GM20000 (cell line): ENCODE measurements at regions not wholly inside any gene's neighbourhood (a gene's known extent, or its start where the extent isn't known, plus 50 kb on each side); places are given as distances from the start of the nearest gene placed in this dataset.

Source experiments
- DNase-seq: peaks from one replicate; pipeline ENCODE4 v3.0.0; 2012; ENCODE audit warnings: low spot score
- TF ChIP-seq, protein P1 (sequence below): IDR thresholded peaks from 2 replicates; pipeline ENCODE4 v1.5.1; 2012; ENCODE audit warnings: mild to moderate bottlenecking, control low read depth; ENCODE audit errors: extremely low read depth, missing control alignments

DNA sequence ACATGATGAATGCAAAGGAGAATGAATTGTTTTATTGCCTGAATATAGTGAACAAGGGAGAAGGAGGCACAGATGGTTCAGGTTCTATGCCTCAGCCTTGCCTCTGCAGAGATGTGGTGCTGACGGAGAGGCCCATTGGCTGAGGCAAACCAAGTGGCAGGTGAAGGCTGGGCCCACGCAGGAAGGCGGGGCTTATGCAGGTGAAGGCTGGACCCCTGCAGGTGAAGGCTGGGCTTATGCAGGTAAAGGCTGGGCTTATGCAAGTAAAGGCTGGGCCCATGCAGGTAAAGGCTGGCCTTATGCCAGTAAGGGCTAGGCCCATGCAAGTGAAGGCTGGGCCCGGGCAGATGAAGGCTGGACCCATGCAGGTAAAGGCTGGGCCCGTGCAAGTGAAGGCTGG, 414.7 kb downstream of the LRATD1 start:
- TF ChIP-seq, protein P1, sequence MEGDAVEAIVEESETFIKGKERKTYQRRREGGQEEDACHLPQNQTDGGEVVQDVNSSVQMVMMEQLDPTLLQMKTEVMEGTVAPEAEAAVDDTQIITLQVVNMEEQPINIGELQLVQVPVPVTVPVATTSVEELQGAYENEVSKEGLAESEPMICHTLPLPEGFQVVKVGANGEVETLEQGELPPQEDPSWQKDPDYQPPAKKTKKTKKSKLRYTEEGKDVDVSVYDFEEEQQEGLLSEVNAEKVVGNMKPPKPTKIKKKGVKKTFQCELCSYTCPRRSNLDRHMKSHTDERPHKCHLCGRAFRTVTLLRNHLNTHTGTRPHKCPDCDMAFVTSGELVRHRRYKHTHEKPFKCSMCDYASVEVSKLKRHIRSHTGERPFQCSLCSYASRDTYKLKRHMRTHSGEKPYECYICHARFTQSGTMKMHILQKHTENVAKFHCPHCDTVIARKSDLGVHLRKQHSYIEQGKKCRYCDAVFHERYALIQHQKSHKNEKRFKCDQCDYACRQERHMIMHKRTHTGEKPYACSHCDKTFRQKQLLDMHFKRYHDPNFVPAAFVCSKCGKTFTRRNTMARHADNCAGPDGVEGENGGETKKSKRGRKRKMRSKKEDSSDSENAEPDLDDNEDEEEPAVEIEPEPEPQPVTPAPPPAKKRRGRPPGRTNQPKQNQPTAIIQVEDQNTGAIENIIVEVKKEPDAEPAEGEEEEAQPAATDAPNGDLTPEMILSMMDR = no peak
- DNase-seq = no peak

DNA sequence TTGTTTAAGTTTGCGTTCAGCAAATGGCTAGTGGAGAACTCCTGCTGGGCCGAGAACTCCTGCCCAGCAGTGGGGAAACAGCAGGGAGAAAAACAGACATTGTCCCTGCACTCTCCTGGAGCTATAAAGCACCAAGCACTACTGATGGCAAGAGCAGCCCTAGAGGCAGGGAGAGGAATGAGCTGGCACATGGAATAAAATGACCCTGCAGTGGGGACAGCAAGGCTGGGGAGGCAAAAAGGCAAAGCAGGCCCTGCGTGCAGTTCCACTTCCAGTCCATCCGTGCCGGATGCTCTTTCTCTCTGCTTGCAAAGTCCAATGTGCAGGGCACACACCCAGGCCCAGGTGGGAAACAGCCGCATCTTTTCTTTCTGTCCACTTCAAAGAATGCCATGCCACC, 415.5 kb downstream of the LRATD1 start:
- DNase-seq = no peak
- TF ChIP-seq, protein P1 = no peak

DNA sequence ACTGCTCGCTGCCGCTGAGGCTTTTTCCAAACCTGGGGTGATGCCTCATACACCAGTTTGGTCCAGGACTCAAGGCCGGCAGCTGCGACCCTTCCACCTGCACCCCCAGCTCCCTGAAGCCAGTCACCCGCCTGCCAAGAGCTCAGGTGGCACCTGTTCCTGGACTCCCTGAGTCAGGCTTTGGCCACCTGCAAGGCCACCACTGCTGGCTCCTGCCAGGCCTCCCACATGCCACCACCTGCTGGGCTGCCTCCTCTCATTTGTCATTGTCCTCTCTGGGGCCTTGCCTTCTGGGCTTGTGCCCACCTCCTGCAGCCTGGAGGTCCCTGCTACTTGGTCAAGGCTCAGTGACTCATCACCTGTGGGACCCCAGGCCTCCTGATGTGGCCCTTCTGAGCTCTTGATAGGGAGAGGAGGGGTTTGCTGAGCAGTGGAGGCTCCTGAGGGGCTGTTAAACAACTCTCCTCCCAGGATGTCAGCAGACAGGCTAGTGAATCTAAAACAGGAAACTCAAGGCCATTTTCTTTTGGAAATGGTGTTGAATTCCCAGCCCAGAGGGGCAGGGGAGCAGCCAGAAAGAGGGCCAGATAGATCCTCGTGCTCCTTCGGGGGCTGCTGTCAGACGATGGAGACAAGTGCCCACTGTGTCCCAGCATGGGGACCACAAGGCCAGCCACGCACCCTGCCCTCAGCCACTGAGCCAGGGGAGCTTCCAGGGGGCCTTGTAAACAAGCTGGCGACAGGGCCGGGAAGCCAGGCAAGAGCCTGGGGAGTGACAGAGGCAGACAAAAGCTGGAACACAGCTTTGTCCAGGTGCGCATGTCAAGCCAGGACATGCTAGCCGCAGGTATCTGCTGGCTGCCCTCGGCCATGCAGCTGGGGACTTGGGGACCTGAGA, 416.8 kb downstream of the LRATD1 start:
- no peak for DNase-seq
- TF ChIP-seq, protein P1 = no peak

DNA sequence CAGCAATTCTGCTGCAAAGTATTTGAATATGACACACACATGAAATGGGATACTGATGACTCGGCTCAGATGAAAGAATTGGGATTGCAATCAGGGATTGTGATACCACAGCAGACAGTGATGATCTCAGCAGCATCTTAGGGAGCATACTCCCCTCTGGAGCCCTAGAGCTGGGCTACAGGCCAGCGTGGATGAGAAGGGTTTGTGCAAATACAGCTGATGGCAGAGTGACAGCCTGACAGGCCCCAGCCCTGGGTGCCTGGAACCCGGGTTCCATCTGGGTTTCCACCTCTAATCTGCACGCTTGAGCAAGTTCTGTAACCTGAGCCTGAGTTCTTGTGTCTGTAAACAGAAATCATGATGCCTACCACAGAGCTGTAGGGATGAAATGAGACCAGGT, 418.0 kb downstream of the LRATD1 start:
- no peak for DNase-seq
- TF ChIP-seq, protein P1 = no peak

GRCh38 chr2:15053542-15053941, 421.0 kb downstream of the LRATD1 start:
- no peak for DNase-seq
- TF ChIP-seq, protein P1 = no peak

DNA sequence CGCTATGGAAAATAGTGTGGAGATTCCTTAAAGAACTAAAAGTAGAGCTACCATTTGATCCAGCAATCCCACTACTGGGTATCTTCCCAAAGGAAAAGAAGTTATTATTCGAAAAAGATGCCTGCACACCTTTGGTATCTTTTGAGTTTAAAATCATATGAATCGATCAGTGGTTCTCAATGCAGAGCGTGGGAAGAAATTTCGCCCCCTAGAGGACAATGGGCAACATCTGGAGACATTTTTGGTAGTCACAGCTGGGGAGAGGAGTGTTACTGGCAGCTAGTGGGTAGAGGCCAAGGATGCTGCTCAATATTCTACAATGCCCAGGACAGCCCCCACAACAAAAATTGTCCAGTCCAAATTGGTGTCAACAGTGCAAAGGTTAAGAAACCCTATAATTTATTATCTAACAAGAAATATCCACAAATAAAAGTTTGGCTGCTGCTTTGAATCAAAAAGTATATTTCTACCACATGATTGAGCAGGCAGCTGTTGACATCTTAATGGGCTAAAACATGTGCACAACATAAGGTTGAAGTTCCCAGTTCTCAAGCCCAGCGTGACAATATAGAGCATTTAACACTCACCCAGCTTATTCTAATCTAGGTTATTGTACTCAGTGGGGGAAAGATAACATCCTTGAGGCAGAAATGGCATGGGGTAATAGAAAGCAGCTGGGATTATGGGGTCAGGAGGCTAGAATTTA, 425.7 kb downstream of the LRATD1 start:
- TF ChIP-seq, protein P1 = peak; percentile 18
- no peak for DNase-seq

GRCh38 chr2:15058721-15059157, 426.2 kb downstream of the LRATD1 start:
- no peak for DNase-seq
- TF ChIP-seq, protein P1 = no peak
